Ishikawa (cell line): ENCODE measurements at regions not wholly inside any gene's neighbourhood (a gene's known extent, or its start where the extent isn't known, plus 50 kb on each side); places are given as distances from the start of the nearest gene placed in this dataset.

Experiments
- CEBPB ChIP-seq: IDR thresholded peaks from 2 replicates; pipeline ENCODE4 v1.6.1; 2012
- CREB1 ChIP-seq: IDR thresholded peaks from 2 replicates; pipeline ENCODE4 v1.6.1; 2012; ENCODE audit warnings: low read depth
- EGR1 ChIP-seq: IDR thresholded peaks from 2 replicates; pipeline ENCODE4 v1.6.1; 2012
- EP300 ChIP-seq: IDR thresholded peaks from 2 replicates; pipeline ENCODE4 v1.6.1; 2012; ENCODE audit warnings: borderline replicate concordance
- FOXM1 ChIP-seq: IDR thresholded peaks from 2 replicates; pipeline ENCODE4 v1.6.1; 2012; ENCODE audit warnings: low read depth, borderline replicate concordance
- MAX ChIP-seq: IDR thresholded peaks from 2 replicates; pipeline ENCODE4 v1.6.1; 2012
- NFIC ChIP-seq: IDR thresholded peaks from 2 replicates; pipeline ENCODE4 v1.6.1; 2012
- RAD21 ChIP-seq: IDR thresholded peaks from 2 replicates; pipeline ENCODE4 v1.6.1; 2012; ENCODE audit warnings: low read depth
- TAF1 ChIP-seq: IDR thresholded peaks from 2 replicates; pipeline ENCODE4 v1.6.1; 2012; ENCODE audit warnings: low read depth, mild to moderate bottlenecking
- TCF12 ChIP-seq: IDR thresholded peaks from 2 replicates; pipeline ENCODE4 v1.6.1; 2012; ENCODE audit warnings: low read depth
- TEAD4 ChIP-seq: IDR thresholded peaks from 2 replicates; pipeline ENCODE4 v1.6.1; 2012
- USF1 ChIP-seq: IDR thresholded peaks from 2 replicates; pipeline ENCODE4 v1.6.1; 2012
- YY1 ChIP-seq: IDR thresholded peaks from 2 replicates; pipeline ENCODE4 v1.6.1; 2012; ENCODE audit warnings: low read depth
- ZBTB7A ChIP-seq: IDR thresholded peaks from 2 replicates; pipeline ENCODE4 v1.6.1; 2012; ENCODE audit warnings: low read depth
- TF ChIP-seq, protein P1 (sequence below): IDR thresholded peaks from 2 replicates; pipeline ENCODE4 v1.6.1; 2012; ENCODE audit warnings: low read depth, mild to moderate bottlenecking

DNA sequence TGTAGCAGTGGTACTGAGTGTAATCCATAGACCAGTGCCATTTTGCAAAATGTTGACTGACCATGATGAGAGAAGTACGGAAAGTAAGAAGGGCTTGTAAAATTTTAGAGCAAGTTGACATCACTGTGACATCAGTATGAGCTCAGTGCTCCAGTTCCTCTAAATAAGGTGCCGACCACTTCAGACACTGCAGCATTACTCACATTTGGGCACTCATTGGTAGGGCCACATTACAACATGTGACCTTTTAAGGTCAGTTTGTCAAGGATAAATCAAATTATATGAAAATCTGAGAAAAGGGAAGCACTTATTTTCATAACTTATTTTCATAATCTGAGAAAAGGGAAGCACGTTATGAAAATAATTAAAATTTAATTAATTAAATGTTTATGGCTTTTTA lies 128.0 kb upstream of the ERG start:
- no peak for TF ChIP-seq TCF12
- TF ChIP-seq TEAD4, result no peak
- TF ChIP-seq YY1, result no peak
- no peak for TF ChIP-seq FOXM1
- no peak for TF ChIP-seq EP300
- no peak for TF ChIP-seq CREB1
- TF ChIP-seq RAD21, result no peak
- no peak for TF ChIP-seq MAX
- TF ChIP-seq USF1, result no peak
- no peak for TF ChIP-seq ZBTB7A
- no peak for TF ChIP-seq EGR1
- no peak for TF ChIP-seq TAF1
- TF ChIP-seq NFIC, result no peak
- no peak for TF ChIP-seq CEBPB
- TF ChIP-seq, protein P1, sequence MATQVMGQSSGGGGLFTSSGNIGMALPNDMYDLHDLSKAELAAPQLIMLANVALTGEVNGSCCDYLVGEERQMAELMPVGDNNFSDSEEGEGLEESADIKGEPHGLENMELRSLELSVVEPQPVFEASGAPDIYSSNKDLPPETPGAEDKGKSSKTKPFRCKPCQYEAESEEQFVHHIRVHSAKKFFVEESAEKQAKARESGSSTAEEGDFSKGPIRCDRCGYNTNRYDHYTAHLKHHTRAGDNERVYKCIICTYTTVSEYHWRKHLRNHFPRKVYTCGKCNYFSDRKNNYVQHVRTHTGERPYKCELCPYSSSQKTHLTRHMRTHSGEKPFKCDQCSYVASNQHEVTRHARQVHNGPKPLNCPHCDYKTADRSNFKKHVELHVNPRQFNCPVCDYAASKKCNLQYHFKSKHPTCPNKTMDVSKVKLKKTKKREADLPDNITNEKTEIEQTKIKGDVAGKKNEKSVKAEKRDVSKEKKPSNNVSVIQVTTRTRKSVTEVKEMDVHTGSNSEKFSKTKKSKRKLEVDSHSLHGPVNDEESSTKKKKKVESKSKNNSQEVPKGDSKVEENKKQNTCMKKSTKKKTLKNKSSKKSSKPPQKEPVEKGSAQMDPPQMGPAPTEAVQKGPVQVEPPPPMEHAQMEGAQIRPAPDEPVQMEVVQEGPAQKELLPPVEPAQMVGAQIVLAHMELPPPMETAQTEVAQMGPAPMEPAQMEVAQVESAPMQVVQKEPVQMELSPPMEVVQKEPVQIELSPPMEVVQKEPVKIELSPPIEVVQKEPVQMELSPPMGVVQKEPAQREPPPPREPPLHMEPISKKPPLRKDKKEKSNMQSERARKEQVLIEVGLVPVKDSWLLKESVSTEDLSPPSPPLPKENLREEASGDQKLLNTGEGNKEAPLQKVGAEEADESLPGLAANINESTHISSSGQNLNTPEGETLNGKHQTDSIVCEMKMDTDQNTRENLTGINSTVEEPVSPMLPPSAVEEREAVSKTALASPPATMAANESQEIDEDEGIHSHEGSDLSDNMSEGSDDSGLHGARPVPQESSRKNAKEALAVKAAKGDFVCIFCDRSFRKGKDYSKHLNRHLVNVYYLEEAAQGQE, result no peak

DNA sequence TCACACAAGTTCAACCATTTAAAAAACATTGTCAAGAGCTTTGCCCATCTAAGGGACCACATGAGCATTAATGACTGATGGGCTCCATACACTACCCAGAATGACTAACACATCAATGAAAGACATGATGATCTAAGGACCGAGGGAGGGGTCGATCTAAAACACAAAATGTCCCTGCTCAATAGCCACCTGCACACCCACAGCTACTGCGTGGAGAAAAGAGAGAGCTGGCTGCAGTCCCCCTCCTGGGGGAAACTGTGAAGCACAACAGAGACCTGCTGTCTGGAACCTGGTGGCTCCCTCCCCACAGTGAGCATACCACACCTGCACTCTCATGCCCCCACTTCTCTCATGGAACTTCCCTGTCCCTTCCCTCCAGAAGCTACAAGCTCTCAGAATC lies 130.1 kb upstream of the ERG start:
- TF ChIP-seq, protein P1, result no peak
- TF ChIP-seq EGR1, result no peak
- no peak for TF ChIP-seq TCF12
- TF ChIP-seq TAF1, result no peak
- TF ChIP-seq ZBTB7A, result no peak
- no peak for TF ChIP-seq YY1
- no peak for TF ChIP-seq NFIC
- no peak for TF ChIP-seq FOXM1
- no peak for TF ChIP-seq TEAD4
- no peak for TF ChIP-seq CEBPB
- TF ChIP-seq MAX, result no peak
- TF ChIP-seq USF1, result no peak
- no peak for TF ChIP-seq EP300
- TF ChIP-seq CREB1, result no peak
- TF ChIP-seq RAD21, result no peak

DNA sequence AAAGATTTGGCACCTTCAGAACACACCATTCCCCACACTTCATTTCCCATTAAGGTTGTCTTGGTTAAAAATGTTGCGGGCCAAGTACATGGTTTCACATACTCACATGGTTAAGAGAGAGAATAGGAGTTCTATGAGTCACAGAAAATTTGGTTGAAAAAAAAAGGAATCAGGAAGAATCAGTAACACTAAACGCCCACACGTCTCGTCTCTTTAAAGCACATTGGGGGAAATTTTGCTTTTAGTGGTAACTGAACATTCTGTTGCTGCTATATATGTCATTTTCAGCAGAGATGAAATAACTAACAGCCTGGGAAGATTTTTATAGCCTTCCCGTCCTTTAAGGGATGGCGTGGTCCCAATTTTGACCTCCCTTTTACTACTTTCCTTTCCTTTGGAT lies 132.9 kb upstream of the ERG start:
- TF ChIP-seq USF1 (no peak), MAX (no peak), CEBPB (no peak), NFIC (no peak), ZBTB7A (no peak), FOXM1 (no peak), RAD21 (no peak), TAF1 (no peak), YY1 (no peak)

GRCh38 chr21:38631676-38632075 lies 133.4 kb upstream of the ERG start:
- no peak for TF ChIP-seq ZBTB7A
- TF ChIP-seq FOXM1, result no peak

- no peak for TF ChIP-seq EGR1
- TF ChIP-seq TAF1, result no peak
- TF ChIP-seq EP300, result no peak
- no peak for TF ChIP-seq USF1
- no peak for TF ChIP-seq CREB1
These were observed 138.9 kb upstream of the ERG start for GRCh38 chr21:38637161-38637560.
